Smooth muscle cell (in vitro differentiated cells): ENCODE measurements at regions not wholly inside any gene's neighbourhood (a gene's known extent, or its start where the extent isn't known, plus 50 kb on each side); places are given as distances from the start of the nearest gene placed in this dataset.

Experiments used
- DNase-seq: peaks from one replicate; lab custom pipeline; 2025; ENCODE audit not compliant: unreplicated experiment; lab: John Stamatoyannopoulos, UW
- H2AFZ ChIP-seq: fragments of 200-600 bp; sonication (generic); 2 replicates; pipeline ENCODE4 v1.6.0; 2016; ENCODE audit warnings: antibody characterized with exemption, low read depth, mild to moderate bottlenecking
- H3F3A ChIP-seq: fragments of 200-600 bp; sonication (generic); 2 replicates; pipeline ENCODE4 v1.6.0; 2017; ENCODE audit warnings: antibody characterized with exemption, low read depth
- H3K27ac ChIP-seq: fragments of 200-600 bp; sonication (generic); 2 replicates; pipeline ENCODE4 v1.5.1; 2016; ENCODE audit warnings: low read depth, mild to moderate bottlenecking
- H3K27me3 ChIP-seq: fragments of 200-600 bp; sonication (generic); 2 replicates; pipeline ENCODE4 v1.6.1; 2016; ENCODE audit warnings: low read depth, mild to moderate bottlenecking
- H3K36me3 ChIP-seq: fragments of 200-600 bp; sonication (generic); 2 replicates; pipeline ENCODE4 v1.5.1; 2016; ENCODE audit warnings: low read depth
- H3K4me1 ChIP-seq: fragments of 200-600 bp; sonication (generic); 2 replicates; pipeline ENCODE4 v1.5.1; 2016; ENCODE audit warnings: low read depth
- H3K4me2 ChIP-seq: fragments of 200-600 bp; sonication (generic); 2 replicates; pipeline ENCODE4 v1.6.0; 2016; ENCODE audit warnings: mild to moderate bottlenecking
- H3K4me3 ChIP-seq: fragments of 200-600 bp; sonication (generic); 2 replicates; pipeline ENCODE4 v1.5.1; 2016; ENCODE audit warnings: mild to moderate bottlenecking
- H3K79me2 ChIP-seq: fragments of 200-600 bp; sonication (generic); 2 replicates; pipeline ENCODE4 v1.6.0; 2016; ENCODE audit warnings: low read depth, mild to moderate bottlenecking
- H3K9ac ChIP-seq: fragments of 200-600 bp; sonication (generic); 2 replicates; pipeline ENCODE4 v1.6.0; 2016; ENCODE audit warnings: low read depth
- H3K9me3 ChIP-seq: fragments of 200-600 bp; sonication (generic); replicated peaks from 2 replicates; pipeline ENCODE4 v1.5.1; 2016; ENCODE audit warnings: low read depth
- H4K20me1 ChIP-seq: fragments of 200-600 bp; sonication (generic); 2 replicates; pipeline ENCODE4 v1.6.0; 2016; ENCODE audit warnings: low read depth
- CTCF ChIP-seq: fragments of 200-600 bp; sonication (generic); IDR thresholded peaks from 2 replicates; pipeline ENCODE4 v1.5.1; 2017; ENCODE audit warnings: borderline replicate concordance, mild to moderate bottlenecking, antibody characterized with exemption; ENCODE audit not compliant: insufficient read depth, poor library complexity, severe bottlenecking
- WGBS: methylation state at CpG from one replicate; pipeline ENCODE4 v1.1.7; 2016; ENCODE audit warnings: low lambda C conversion rate; 5-methylcytosine and 5-hydroxymethylcytosine counted together

GRCh38 chr16:65916995-65917394 is 449.5 kb upstream of the CDH5 start:
- no peak for TF ChIP-seq CTCF

GRCh38 chr16:65910291-65910690 is 456.2 kb upstream of the CDH5 start:
- H2AFZ ChIP-seq = no peak overlapping the region
- H3K27ac ChIP-seq = no peak overlapping the region
- H3K9me3 ChIP-seq = no peaks in the 10 kb centered on the region
- H3K36me3 ChIP-seq = no peaks in the 10 kb centered on the region
- WGBS = 85% methylated on average over 5 of the region's 5 CpGs
- H3K4me2 ChIP-seq = no peak overlapping the region
- H3F3A ChIP-seq = no peaks in the 10 kb centered on the region
- no peaks in the 10 kb centered on the region for H3K79me2 ChIP-seq
- H3K27me3 ChIP-seq = no peaks in the 10 kb centered on the region
- TF ChIP-seq CTCF = no peak
- H3K9ac ChIP-seq = no peak overlapping the region
- no peaks in the 10 kb centered on the region for H4K20me1 ChIP-seq
- no peak overlapping the region for H3K4me3 ChIP-seq
- DNase-seq = no peak
- H3K4me1 ChIP-seq = peaks cover 5% of the 10 kb centered on the region

More at GRCh38 chr16:65916995-65917394, 449.5 kb upstream of the CDH5 start:
- no peak overlapping the region for H3K4me2 ChIP-seq
- no peak overlapping the region for H3K27ac ChIP-seq
- H3K4me1 ChIP-seq = no peaks in the 10 kb centered on the region
- H2AFZ ChIP-seq = no peak overlapping the region
- no peaks in the 10 kb centered on the region for H3K36me3 ChIP-seq
- DNase-seq = no peak
- H3K4me3 ChIP-seq = no peak overlapping the region
- H3F3A ChIP-seq = no peaks in the 10 kb centered on the region
- WGBS = 64% methylated on average over 4 of the region's 4 CpGs
- H3K9ac ChIP-seq = no peak overlapping the region
- no peaks in the 10 kb centered on the region for H3K27me3 ChIP-seq
- no peaks in the 10 kb centered on the region for H3K79me2 ChIP-seq
- H3K9me3 ChIP-seq = no peaks in the 10 kb centered on the region
- H4K20me1 ChIP-seq = no peaks in the 10 kb centered on the region

- Histone ChIP-seq H3K4me2 (no peak overlapping the region), H3K9me3 (no peaks in the 10 kb centered on the region), H3K4me1 (peaks cover 5% of the 10 kb centered on the region), H4K20me1 (no peaks in the 10 kb centered on the region), H3K9ac (no peak overlapping the region), H3K27ac (no peak overlapping the region), H2AFZ (no peak overlapping the region), H3F3A (no peaks in the 10 kb centered on the region), H3K4me3 (no peak overlapping the region), H3K27me3 (peaks cover 4% of the 10 kb centered on the region), H3K79me2 (no peaks in the 10 kb centered on the region), H3K36me3 (no peaks in the 10 kb centered on the region)
- WGBS = 85% methylated on average over 7 of the region's 7 CpGs
- DNase-seq = no peak
- TF ChIP-seq CTCF = no peak
Measured at GRCh38 chr16:65909310-65910050, 457.0 kb upstream of the CDH5 start.

- H3K9ac ChIP-seq = no peak overlapping the region
- peaks cover 4% of the 10 kb centered on the region for H3K27me3 ChIP-seq
- H2AFZ ChIP-seq = no peak overlapping the region
- DNase-seq = no peak
- TF ChIP-seq CTCF = no peak
- no peak overlapping the region for H3K4me2 ChIP-seq
- H3F3A ChIP-seq = no peaks in the 10 kb centered on the region
- H3K36me3 ChIP-seq = no peaks in the 10 kb centered on the region
- no peak overlapping the region for H3K4me3 ChIP-seq
- no peaks in the 10 kb centered on the region for H3K9me3 ChIP-seq
- peaks cover 5% of the 10 kb centered on the region for H3K4me1 ChIP-seq
- H3K79me2 ChIP-seq = no peaks in the 10 kb centered on the region
- H4K20me1 ChIP-seq = no peaks in the 10 kb centered on the region
- H3K27ac ChIP-seq = no peak overlapping the region
- 90% methylated on average over 3 of the region's 3 CpGs for WGBS
Measured at GRCh38 chr16:65908568-65908967, 457.9 kb upstream of the CDH5 start.
